Panc1 (cell line): ENCODE measurements at regions not wholly inside any gene's neighbourhood (a gene's known extent, or its start where the extent isn't known, plus 50 kb on each side); places are given as distances from the start of the nearest gene placed in this dataset.

Experiments
- ATAC-seq: fragments of 200-7000 bp; cut with Tn5 transposase; 2 replicates; pipeline ENCODE4 v1.9.1; 2020; ENCODE audit warnings: mild to moderate bottlenecking, moderate library complexity
- BruUV-seq: library from RNA; stranded (reverse); fragments of 400-500 nt; replicated peaks from 2 replicates; lab custom pipeline; 2021; lab: Mats Ljungman, UMichigan
- CTCF ChIA-PET: fragments of 300-600 bp; sonication (Branson Sonifier 250); formaldehyde crosslinking; loops from one replicate; lab custom pipeline; 2022; ENCODE audit warnings: antibody characterized with exemption; lab: Charles Lee
- POLR2A ChIA-PET: fragments of 300-600 bp; sonication (Branson Sonifier 250); formaldehyde crosslinking; loops from one replicate; lab custom pipeline; 2022; ENCODE audit warnings: antibody characterized with exemption; lab: Charles Lee
- DNase-seq: peaks from one replicate; pipeline ENCODE4 v3.0.0-alpha.2; 2010; ENCODE audit warnings: low read depth, low spot score
- H3K27ac ChIP-seq: 2 replicates; pipeline ENCODE4 v1.5.1; 2011; ENCODE audit warnings: mild to moderate bottlenecking, low read length, inconsistent platforms
- H3K27me3 ChIP-seq: fragments of 200-500 bp; sonication (Bioruptor generic); 2 replicates; pipeline ENCODE4 v1.6.0; 2014; ENCODE audit warnings: low read length, inconsistent platforms; ENCODE audit not compliant: control insufficient read depth, insufficient read depth
- H3K36me3 ChIP-seq: fragments of 200-500 bp; sonication (Bioruptor generic); 2 replicates; pipeline ENCODE4 v1.5.1; 2014; ENCODE audit warnings: inconsistent platforms, mild to moderate bottlenecking, low read length, moderate library complexity; ENCODE audit not compliant: control insufficient read depth, insufficient read depth
- H3K4me1 ChIP-seq: 2 replicates; pipeline ENCODE4 v1.5.1; 2011; ENCODE audit warnings: inconsistent platforms, mild to moderate bottlenecking, low read length, moderate library complexity; ENCODE audit not compliant: control insufficient read depth, insufficient read depth
- H3K4me3 ChIP-seq, 2 experiments: 2 replicates each; pipeline ENCODE4 v1.5.1; 2011 to 2012; ENCODE audit warnings: low read depth in 2 of 2, low read length in 2 of 2, mild to moderate bottlenecking in 2 of 2, inconsistent platforms in 1 of 2, moderate library complexity in 1 of 2
- H3K9me3 ChIP-seq: fragments of 200-500 bp; sonication (Bioruptor generic); 2 replicates; pipeline ENCODE4 v1.5.1; 2014; ENCODE audit warnings: low read depth, mild to moderate bottlenecking, inconsistent platforms, low read length, moderate library complexity; ENCODE audit not compliant: control insufficient read depth, insufficient read depth
- POLR2AphosphoS5 ChIP-seq: IDR thresholded peaks from 2 replicates; pipeline ENCODE4 v1.6.1; 2012; ENCODE audit warnings: mild to moderate bottlenecking, low read depth, low read length, moderate library complexity
- REST ChIP-seq, 2 experiments: IDR thresholded peaks; 2 replicates each; pipeline ENCODE4 v1.6.1; 2011 to 2012; ENCODE audit warnings: low read depth in 2 of 2, control low read depth in 1 of 2, low read length in 1 of 2, mild to moderate bottlenecking in 1 of 2, moderate library complexity in 1 of 2; ENCODE audit not compliant: insufficient read depth in 1 of 2
- SIN3A ChIP-seq: IDR thresholded peaks from 2 replicates; pipeline ENCODE4 v1.6.1; 2012; ENCODE audit warnings: low read depth, mild to moderate bottlenecking, low read length, moderate library complexity, borderline replicate concordance; ENCODE audit not compliant: insufficient read depth
- TCF7L2 ChIP-seq: IDR thresholded peaks from 2 replicates; pipeline ENCODE4 v1.6.1; 2011; ENCODE audit warnings: mild to moderate bottlenecking, low read depth, low read length, inconsistent platforms
- in situ Hi-C: cut with HindIII; loops from 2 replicates; pipeline ENCODE4 v1.10.0; 2016; ENCODE audit warnings: low sequenced_read_pairs, low pct_unique_long_range_greater_than_20kb
- intact Hi-C: fragments of 100-400 bp; cut with micrococcal nuclease; formaldehyde crosslinking; loops from one replicate; pipeline ENCODE4 v1.10.0; 2022; ENCODE audit not compliant: unreplicated experiment
- TF ChIP-seq, protein P1 (sequence below): fragments of 450-650 bp; IDR thresholded peaks from 2 replicates; pipeline ENCODE4 v1.5.1; 2017; ENCODE audit warnings: mild to moderate bottlenecking

DNA sequence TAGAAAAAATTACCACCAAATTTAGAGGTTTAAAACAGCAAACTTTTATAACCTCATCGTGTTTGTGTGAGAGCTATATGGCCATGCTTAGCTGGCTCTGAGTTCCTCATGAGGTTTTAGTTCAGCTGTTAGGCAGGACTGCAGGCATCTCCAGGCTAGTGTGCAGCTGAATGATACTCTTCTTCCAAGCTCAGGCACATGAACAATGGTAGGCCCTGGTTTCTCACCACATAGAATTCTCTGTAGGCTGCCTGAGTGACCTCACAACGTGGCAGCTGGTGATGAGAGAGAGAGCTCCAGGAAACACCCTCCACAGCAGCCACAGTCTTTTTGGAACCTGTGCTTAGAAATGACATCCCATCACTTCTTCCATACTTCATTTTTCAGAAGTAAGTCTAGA is 540.6 kb upstream of the MIR17HG start:
- intact Hi-C loops (no loop called here), in situ Hi-C loops (no loop called here)
- Histone ChIP-seq H3K27me3 (no peaks in the 10 kb centered on the region), H3K4me1 (no peaks in the 10 kb centered on the region), H3K27ac (no peak overlapping the region), H3K4me3 (no peak overlapping the region), H3K9me3 (no peaks in the 10 kb centered on the region), H3K36me3 (no peaks in the 10 kb centered on the region; the same call in 1 of the 2 replicates)
- CTCF ChIA-PET, result no interaction called here
- TF ChIP-seq SIN3A (no peak), TCF7L2 (no peak), REST (IDR thresholded peaks at IDR 0.05; ENCODE audit: insufficient read depth in 1 of 2, low read depth in 2 of 2, low read length in 1 of 2) (no peak), POLR2AphosphoS5 (no peak)
- TF ChIP-seq, protein P1, sequence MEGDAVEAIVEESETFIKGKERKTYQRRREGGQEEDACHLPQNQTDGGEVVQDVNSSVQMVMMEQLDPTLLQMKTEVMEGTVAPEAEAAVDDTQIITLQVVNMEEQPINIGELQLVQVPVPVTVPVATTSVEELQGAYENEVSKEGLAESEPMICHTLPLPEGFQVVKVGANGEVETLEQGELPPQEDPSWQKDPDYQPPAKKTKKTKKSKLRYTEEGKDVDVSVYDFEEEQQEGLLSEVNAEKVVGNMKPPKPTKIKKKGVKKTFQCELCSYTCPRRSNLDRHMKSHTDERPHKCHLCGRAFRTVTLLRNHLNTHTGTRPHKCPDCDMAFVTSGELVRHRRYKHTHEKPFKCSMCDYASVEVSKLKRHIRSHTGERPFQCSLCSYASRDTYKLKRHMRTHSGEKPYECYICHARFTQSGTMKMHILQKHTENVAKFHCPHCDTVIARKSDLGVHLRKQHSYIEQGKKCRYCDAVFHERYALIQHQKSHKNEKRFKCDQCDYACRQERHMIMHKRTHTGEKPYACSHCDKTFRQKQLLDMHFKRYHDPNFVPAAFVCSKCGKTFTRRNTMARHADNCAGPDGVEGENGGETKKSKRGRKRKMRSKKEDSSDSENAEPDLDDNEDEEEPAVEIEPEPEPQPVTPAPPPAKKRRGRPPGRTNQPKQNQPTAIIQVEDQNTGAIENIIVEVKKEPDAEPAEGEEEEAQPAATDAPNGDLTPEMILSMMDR, result no peak
- POLR2A ChIA-PET, result no interaction called here
- no peak for DNase-seq
- ATAC-seq, result no peak
- no TSS peak for BruUV-seq

- in situ Hi-C loops, result no loop called here
- ATAC-seq, result no peak
- no TSS peak for BruUV-seq
- TF ChIP-seq SIN3A (no peak), TCF7L2 (no peak), REST (IDR thresholded peaks at IDR 0.05; ENCODE audit: insufficient read depth in 1 of 2, low read depth in 2 of 2, low read length in 1 of 2) (no peak), POLR2AphosphoS5 (no peak)
- TF ChIP-seq, protein P1, result no peak
- CTCF ChIA-PET, result no interaction called here
- no peaks in the 10 kb centered on the region; the same call in 1 of the 2 replicates for H3K36me3 ChIP-seq
- no peak overlapping the region for H3K4me3 ChIP-seq
- POLR2A ChIA-PET, result no interaction called here
- intact Hi-C loops, result no loop called here
- no peaks in the 10 kb centered on the region for H3K27me3 ChIP-seq
- H3K27ac ChIP-seq, result no peak overlapping the region
- H3K9me3 ChIP-seq, result no peaks in the 10 kb centered on the region
- no peak for DNase-seq
- no peaks in the 10 kb centered on the region for H3K4me1 ChIP-seq
Observed at GRCh38 chr13:90808838-90809237, 538.6 kb upstream of the MIR17HG start.
